ENCODE measurements at regions not wholly inside any gene's neighbourhood (a gene's known extent, or its start where the extent isn't known, plus 50 kb on each side); places are given as distances from the start of the nearest gene placed in this dataset.

DNA sequence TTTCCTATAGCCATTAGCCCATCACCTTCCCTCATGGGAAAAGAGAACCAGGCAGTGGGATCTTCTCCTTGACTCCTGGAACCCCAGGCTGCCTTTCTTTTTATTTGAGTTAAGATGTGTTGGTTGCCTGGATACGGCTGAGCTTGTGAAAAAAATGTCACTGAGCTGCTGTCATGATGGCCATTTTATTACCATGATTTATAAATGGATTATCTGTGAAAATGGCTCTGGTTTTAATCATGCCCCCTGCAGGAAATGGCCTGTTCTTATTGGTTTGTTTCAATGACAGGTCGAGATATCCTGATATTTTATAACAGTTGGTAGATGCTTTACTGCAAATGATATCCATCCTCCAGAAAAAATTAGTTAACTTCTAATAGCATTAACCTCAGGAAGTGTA, 640.4 kb downstream of the CDH11 start:
- Histone ChIP-seq H3K27me3 (no peaks in the 10 kb centered on the region), H3K4me3 (no peak overlapping the region), H3K36me3 (no peaks in the 10 kb centered on the region), H3K9me3 (no peaks in the 10 kb centered on the region), H3K27ac (no peak overlapping the region), H3K4me1 (peaks cover 6 to 15% (median 13%) of the 10 kb centered on the region in 4 donors)
- TF ChIP-seq EP300 (IDR thresholded peaks at IDR 0.05) (no peak), POLR2A (IDR thresholded peaks at IDR 0.05) (no peak), POLR2AphosphoS5 (IDR thresholded peaks at IDR 0.05) (no peak)
- TF ChIP-seq, protein P1, sequence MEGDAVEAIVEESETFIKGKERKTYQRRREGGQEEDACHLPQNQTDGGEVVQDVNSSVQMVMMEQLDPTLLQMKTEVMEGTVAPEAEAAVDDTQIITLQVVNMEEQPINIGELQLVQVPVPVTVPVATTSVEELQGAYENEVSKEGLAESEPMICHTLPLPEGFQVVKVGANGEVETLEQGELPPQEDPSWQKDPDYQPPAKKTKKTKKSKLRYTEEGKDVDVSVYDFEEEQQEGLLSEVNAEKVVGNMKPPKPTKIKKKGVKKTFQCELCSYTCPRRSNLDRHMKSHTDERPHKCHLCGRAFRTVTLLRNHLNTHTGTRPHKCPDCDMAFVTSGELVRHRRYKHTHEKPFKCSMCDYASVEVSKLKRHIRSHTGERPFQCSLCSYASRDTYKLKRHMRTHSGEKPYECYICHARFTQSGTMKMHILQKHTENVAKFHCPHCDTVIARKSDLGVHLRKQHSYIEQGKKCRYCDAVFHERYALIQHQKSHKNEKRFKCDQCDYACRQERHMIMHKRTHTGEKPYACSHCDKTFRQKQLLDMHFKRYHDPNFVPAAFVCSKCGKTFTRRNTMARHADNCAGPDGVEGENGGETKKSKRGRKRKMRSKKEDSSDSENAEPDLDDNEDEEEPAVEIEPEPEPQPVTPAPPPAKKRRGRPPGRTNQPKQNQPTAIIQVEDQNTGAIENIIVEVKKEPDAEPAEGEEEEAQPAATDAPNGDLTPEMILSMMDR (IDR thresholded peaks at IDR 0.05): no peak
- intact Hi-C loops (cut with DNase I; ENCODE audit: low total_unique reads): no loop called here
- peak in 1 of 2 donors; percentile 8 for DNase-seq
- 77 to 91% (median 83%) methylated on average over 2 of the region's 2 CpGs for WGBS, 5 donors

DNA sequence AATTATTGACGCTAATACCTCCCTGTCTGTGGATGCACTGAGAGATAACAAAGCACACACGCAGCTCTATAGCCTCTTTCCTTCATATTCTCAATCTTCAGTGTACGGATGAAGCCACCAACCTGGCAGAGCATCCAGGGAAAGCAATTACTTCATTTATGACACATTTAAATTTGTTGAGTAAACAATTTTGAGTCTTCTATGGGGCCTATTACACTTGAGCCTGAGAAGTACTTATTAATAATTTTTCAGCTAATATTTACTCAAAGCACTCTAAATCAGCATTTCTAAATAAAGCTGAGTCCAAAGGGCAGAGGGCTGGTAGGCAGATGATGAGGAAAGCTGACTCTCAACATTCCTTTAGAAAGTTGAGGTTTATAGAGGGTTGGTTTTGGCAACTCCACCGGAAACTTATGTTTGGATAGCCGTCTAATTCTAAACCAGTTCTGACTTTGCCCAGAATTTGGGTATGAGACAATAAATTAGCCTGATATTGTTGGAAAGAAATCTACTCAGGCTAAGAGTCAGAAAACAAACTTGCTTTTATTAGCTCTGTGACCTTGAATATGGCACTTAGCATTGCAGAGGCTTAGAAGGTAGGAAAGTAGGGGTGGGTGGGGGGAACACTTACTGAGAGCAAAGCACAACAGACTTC, 643.5 kb downstream of the CDH11 start:
- TF ChIP-seq EP300 (IDR thresholded peaks at IDR 0.05) (no peak), POLR2AphosphoS5 (IDR thresholded peaks at IDR 0.05) (no peak), POLR2A (IDR thresholded peaks at IDR 0.05) (no peak)
- TF ChIP-seq, protein P1 (IDR thresholded peaks at IDR 0.05): no peak
- H3K9me3 ChIP-seq: no peaks in the 10 kb centered on the region
- intact Hi-C loops (cut with DNase I; ENCODE audit: low total_unique reads): no loop called here
- H3K36me3 ChIP-seq: no peaks in the 10 kb centered on the region
- H3K4me1 ChIP-seq: peaks cover 6 to 15% (median 13%) of the 10 kb centered on the region in 4 donors
- H3K4me3 ChIP-seq: no peak overlapping the region
- WGBS, 5 donors: 15 to 23% (median 19%) methylated on average over 5 of the region's 5 CpGs
- no peak overlapping the region for H3K27ac ChIP-seq
- H3K27me3 ChIP-seq: no peaks in the 10 kb centered on the region
- DNase-seq: peak in 1 of 2 donors; percentile 71

DNA sequence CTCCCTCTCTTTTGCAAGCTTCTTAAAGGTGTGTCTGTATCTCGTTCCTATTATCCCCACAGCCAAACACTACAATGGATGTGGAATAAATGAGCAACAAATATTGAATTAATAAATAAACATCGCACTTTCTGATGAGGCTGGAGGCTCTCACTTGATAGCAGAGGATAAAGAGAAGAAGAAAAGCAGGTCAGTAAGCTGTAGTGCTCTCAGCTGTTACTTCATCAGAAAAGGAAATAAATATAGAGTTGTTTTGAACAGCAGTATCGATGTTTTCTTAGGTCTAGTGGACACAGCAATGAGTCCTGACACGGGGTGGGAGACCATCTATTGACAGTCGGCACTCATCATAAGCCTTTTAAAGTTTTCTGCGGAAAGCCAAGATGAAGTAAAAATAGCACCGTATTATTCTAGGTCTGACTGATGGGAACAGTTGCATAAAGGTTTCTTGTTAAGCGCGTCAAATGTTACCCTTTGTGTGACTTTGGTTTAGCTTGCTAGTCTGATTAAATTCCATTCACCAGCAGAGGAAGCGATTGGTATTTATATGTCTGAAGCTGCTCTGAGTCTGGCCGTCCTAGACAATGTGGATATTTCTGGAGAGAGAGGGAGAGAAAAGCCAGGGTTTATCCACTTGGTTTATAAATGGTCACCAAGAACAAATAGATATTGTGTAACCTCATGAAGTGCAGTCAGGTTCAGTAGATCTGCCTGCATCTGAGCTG, 646.1 kb downstream of the CDH11 start:
- Histone ChIP-seq H3K27ac (peak overlapping the region in 1 of 5 donors; percentile 13), H3K4me1 (peaks cover 6 to 15% (median 13%) of the 10 kb centered on the region in 4 donors), H3K9me3 (no peaks in the 10 kb centered on the region), H3K4me3 (no peak overlapping the region), H3K27me3 (no peaks in the 10 kb centered on the region), H3K36me3 (no peaks in the 10 kb centered on the region)
- DNase-seq: peak in 1 of 2 donors; percentile 21
- TF ChIP-seq EP300 (IDR thresholded peaks at IDR 0.05) (no peak), POLR2AphosphoS5 (IDR thresholded peaks at IDR 0.05) (peak in 1 of 3 donors; percentile 23)
- 61 to 68% (median 62%) methylated on average over 11 of the region's 11 CpGs for WGBS, 5 donors
- intact Hi-C loops (cut with DNase I; ENCODE audit: low total_unique reads): no loop called here

DNA sequence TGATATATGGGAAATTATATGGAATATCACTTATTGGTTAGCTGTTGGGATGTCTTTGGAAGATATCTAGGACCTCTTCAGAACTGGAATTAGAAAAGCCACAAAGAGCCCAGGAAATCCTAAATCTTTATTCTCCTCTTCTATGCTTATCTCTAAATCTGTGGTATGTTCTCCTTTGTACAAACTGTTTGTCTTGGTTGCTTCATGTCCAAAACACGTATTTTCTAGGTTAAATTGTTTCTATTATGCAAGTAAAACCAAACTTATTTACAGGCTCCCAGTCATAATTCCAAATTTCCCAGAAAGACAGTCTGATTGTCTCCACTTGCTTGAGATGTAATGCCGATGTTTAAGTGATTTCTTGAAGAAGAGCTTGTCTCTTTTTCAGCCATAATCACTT, 650.9 kb downstream of the CDH11 start:
- no peak for DNase-seq
- intact Hi-C loops (cut with DNase I; ENCODE audit: low total_unique reads): no loop called here
- 40 to 58% (median 54%) methylated on average over 2 of the region's 2 CpGs for WGBS, 5 donors
- Histone ChIP-seq H3K4me1 (no peaks in the 10 kb centered on the region), H3K9me3 (peaks cover 0 to 5% (median 0%) of the 10 kb centered on the region in 4 donors), H3K27me3 (no peaks in the 10 kb centered on the region), H3K27ac (no peak overlapping the region), H3K4me3 (no peak overlapping the region), H3K36me3 (no peaks in the 10 kb centered on the region)
- TF ChIP-seq EP300 (IDR thresholded peaks at IDR 0.05) (no peak), POLR2A (IDR thresholded peaks at IDR 0.05) (no peak), POLR2AphosphoS5 (IDR thresholded peaks at IDR 0.05) (no peak)
- TF ChIP-seq, protein P1 (IDR thresholded peaks at IDR 0.05): no peak

All from stomach (tissue), 8 donors.